ENCODE measurements at regions not wholly inside any gene's neighbourhood (a gene's known extent, or its start where the extent isn't known, plus 50 kb on each side); places are given as distances from the start of the nearest gene placed in this dataset.

DNA sequence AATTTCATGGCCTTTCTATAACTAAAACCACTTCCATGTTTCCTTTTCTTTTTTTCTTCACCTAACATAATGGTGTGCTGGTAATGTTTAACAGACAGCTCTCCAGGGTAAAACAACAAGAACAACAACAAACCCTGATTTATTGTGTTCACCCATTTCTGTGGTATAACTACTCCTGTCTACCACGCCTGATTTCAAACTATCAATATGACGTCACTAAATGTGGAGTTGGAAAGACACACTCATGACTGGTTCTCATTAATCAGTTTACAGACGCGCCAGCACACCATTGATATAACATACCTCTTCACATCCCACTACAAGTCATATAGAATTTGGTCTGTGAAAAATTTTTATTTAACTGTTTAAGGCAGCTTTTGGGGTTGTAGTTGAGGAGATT lies 142.9 kb downstream of the ARRDC3 start:
- DNase-seq, result no peak

DNA sequence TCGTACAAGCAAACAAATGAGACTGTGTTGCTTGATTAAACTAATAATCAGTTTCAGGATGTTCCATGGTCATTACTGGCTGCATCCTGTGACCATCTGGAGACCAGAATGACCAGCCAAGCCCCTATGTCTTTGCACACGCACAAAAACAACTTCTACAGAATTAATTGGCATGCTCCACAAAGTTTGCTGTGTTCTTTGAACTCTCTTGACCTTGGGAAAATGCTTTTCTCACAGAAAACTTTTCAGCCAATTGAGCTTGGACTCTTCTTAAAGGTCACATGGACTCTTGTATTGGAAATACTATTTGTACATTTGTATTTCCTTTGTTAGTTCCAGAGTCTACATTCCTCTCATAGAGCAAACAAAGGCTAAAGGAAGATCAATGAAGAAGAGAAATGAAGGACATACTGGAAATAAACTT lies 147.8 kb downstream of the ARRDC3 start:
- no peak for DNase-seq

DNA sequence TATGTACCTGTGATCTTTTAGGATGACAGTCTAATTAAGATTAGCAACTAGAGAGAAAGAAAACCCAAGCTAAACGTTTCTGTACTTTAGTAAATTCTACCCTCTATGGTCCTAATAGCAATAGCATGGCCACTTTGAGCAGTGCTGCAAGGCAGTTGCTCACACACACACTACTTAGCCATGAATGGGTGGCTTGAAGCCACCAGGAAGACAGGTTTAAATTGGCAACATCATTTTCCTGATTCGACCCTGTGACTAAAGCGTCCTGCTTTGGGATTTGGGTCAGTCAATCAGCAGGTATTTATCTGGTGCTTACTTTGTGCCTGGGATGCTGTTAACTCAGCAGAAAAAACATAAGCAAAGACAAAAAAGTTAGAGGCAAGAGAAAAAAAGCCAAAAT lies 150.6 kb downstream of the ARRDC3 start:
- no peak for DNase-seq

DNA sequence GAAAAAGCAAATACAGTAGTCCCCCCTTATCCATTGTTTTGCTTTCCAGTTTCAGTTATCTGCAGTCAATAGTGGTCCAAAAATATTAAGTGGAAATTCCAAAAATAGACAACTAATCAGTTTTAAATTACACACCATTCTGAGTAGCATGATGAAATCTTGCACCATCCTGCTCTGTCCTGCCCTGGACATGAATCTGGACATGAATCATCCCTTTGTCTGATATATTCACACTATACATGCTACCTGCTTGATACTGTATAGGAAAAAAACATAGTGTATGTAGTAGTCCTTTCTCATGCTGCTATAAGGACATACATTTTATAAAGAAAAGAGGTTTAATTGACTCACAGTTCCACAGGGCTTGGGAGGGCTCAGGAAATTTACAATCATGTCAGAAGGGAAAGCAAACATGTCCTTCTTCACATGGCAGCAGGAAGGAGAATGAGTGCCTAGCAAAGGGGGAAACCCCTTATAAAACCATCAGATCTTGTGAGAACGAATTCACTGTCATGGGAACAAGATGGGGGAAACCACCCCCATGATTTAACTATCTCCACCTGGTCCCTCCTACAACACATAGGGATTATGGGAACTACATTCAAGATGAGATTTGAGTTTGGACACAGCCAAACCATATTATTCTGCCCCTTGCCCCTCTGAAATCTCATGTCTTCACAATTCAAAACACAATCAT lies 153.9 kb downstream of the ARRDC3 start:
- no peak for DNase-seq

DNA sequence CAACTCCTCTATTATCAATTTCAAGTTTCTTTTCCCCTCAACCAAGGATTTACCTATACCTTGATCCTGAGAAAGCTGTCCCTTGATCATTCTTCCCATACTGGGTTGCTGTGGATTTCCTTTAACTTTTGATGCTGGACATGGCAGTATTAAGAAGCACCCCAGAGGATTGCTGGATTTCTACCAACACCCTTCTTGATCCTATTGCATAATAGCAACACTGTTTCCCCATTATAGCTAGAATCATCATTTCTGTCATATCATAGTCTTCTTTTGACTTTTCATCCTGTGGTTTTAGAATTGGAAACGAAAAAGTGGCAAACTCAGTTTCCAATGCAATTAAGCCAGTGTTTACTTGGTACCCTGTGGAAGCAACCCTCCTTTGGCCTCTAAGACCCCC lies 154.9 kb downstream of the ARRDC3 start:
- DNase-seq, result no peak

DNA sequence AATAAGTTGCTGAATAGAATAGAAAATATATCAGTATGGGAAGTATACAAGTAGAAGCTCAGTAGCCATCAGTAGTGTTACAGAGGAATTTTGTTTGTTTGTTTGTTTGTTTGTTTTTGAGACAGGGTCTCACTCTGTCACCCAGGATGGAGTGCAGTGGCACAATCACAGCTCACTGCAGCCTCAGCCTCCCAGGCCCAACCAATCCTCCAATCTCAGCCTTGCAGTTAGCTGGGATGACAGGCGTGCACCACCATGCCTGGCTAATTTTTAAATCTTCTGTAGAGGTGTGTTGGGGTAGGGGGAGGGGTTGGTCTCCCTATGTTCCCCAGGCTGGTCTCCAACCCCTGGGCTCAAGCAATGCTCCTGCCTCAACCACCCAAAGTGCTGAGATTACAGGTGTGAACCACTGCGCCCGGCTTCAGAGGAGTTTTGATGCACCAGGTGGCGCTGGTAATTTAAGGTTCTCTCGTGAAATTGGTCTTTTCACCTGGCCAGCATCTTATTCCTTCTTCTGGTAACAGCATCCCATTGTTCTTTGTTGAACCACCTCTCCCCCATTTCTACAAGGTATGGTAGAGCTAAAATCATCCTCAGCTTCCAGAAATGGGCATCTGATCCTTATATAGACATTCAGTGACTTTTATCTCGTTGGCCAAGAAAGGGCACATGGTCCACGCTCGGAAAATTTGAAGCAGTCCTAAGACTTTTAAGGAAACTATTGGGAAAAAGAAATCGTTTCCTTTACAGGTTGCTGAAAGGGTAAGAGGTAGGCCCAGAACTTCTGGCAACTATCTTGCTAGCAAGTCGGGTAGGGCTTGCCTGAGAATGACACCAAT lies 157.1 kb downstream of the ARRDC3 start:
- DNase-seq, result no peak

DNA sequence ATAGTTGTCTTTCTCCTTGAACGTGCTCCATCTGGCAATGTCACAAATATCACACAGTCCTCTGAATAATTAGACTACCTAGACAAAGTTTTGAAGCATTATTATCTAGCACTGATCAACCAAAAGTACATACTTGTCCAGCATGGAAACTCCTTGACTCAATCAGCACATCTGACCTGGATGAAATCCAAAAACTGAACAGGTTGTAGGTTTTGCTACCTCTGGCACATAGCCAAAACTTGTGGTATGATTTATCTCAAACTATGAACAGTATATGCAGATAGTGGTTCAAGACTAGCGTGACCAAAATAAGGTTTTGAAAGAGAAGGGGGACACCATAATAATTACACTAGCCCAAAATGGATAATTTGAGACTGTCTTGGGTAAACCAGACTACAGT lies 158.1 kb downstream of the ARRDC3 start:
- no peak for DNase-seq

DNA sequence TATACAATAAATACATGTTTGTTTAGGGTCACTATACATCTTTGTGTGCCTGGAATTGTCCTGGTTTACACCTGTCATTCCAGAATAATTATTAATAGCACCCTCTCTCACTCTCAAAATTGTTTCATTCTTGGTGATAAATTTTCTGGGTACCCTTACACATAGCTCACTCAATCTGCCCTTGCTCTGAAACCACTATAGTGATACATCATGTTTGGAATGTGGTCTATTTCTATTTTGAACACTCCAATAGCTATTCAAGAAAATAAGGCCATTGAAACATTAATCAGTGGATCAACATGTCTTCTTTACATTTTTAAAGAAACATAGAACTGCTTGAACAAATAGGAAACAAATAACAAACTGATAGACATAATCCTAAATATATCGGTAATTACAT lies 158.7 kb downstream of the ARRDC3 start:
- no peak for DNase-seq

DNA sequence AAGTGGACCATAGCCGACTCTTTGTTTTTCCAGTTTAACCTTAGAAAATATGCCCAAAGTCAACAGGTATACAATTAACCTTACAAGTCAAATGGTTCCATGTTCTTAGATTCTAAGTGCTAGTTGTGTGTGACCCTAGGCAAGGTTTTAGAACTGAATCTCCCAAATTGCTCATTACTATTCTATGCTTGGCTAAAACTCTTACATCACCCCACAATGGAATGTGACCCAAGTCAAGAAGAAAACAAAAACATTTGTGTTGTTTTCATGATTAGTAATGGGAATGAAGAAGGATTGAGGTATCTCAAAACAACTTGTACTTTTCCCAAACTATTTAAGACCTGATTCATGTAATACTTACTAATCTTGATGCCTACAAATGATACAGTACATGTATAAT lies 159.2 kb downstream of the ARRDC3 start:
- DNase-seq, result no peak

DNA sequence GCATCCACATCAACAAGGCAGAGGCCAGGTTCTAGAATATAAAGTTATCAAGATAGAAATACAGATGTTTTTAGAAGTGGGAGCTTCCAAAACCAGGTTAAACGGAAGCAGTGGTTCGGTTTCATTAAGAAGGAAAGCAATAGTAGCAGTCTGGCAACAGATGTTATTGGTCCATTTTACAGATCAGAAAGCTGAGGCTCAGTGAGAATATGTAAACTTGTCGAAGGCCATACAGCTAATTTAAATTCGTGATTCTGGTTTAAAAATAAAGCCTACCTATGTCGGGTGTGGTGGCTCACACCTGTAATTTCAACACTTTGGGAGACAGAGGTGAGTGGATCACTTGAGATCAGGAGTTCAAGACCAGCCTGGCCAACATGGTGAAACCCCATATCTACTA lies 160.6 kb downstream of the ARRDC3 start:
- no peak for DNase-seq

DNA sequence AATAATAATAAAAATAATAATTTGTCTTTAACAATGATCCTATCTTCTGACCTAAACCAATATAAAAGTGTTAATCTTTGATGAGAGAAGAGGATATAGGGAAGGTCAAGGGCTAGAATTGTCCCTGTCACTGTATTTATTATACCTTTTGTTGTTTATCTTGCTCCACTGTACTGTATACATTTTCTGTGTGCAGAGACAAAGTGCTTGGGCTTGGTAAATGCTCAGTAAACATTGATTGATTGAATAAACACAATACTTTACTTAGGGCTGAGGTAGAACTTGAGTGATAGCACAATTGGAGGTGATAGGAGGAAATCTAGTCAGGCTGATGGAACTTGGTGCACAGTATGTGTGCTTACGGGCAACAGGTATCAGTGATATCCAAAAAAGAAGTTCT lies 161.2 kb downstream of the ARRDC3 start:
- no peak for DNase-seq

DNA sequence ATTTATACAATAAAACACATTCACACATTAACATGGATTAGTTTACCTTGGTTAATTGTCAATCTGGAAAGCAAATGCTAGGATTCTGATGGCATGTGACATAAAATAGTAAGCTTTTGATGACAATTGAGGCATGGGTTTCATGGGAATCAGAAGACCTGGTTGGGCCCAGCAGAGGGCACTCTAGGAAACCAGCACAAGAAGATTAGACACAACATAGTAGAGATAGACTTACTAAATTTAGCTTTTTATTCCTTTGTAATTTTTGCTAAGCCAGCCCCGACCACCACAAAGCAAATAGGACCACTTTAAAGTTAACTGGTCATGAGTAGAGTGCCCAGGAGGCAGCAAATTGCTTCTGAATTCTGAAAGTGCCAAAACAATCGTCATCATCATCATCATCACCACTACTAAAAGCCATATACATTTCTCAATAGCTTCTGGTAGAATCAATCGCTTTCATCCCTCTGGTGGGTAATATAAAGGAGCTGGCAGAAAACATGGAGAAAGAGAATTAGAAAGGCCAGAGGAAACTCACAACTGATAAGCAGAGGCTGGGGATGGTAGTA lies 163.2 kb downstream of the ARRDC3 start:
- DNase-seq, result no peak

DNA sequence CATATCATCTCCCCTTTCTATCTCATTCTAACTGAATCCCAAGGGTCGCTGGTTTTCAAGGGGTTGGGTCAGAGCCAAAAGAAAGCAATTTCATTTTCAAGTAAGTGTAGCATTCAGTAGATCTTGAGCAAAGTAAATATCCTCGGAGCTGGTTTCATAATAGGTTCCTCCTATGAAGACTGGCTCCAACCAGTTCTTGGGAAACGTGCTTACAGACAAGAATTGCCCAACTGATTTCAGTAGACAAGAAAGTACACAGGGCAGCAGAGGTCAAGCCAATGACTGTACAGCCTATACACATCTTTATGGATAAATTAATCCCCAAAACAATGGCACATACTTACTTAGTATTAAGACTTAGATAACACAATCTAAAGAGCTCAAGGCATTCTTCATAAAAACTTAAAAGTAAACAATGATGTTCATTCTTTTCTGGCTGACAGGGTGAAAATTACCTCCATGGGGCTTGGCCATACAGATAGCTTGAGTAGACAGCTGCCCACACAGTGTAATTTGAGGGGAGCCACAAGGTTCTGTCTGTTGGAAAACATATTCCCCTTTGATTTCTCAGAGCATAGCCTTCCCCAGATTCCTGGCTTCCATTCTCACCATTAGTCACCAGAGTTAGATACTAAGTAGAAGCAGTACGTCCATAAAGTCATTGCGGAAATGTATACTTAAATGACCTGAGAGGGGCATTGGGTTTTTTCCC lies 163.9 kb downstream of the ARRDC3 start:
- no peak for DNase-seq

DNA sequence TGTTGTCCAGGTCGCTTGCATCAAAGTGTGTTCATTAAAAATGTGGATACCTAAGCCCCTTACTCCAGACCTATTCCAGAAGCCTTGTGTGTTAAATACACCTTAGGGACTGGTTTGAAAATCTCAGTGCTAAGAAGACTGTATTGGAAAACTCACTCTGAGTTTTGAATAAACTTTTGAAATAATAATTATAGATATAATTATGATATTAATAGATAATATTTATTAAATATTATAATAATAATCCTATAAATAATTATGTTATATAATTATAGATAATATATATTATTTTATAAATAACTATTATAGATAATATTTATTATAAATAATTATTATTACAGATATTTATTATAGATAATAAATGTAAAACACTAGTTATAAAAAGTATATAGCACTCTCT lies 165.3 kb downstream of the ARRDC3 start:
- DNase-seq, result no peak

DNA sequence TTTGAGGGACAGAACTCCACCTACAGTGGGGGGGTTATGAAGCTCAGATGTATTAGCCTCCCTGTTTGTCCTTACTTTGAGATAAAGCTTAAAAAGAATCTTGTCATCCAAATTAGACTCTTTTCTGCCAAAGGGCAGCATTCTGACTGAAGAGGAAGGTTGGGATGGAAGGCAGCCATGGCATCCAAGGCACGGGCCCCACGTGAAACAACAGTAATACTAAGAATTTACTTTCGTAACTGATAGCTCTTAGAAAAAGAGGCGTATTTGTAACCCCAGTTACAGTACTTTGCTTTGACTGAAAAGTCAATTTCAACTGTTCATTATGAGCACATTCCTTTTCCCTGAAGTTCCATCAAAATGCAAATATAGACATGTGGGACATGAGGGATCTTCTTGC lies 168.5 kb downstream of the ARRDC3 start:
- DNase-seq, result no peak

Measured in GOT3 (cell line).